BLaER1 treated with 17β-estradiol and CSF1 and Interleukin-3, amounts not matched to agents 10 nM and 100 nM (cell line): ENCODE measurements at regions not wholly inside any gene's neighbourhood (a gene's known extent, or its start where the extent isn't known, plus 50 kb on each side); places are given as distances from the start of the nearest gene placed in this dataset.

Experiments used
- H3K27ac ChIP-seq, 11 experiments: shearing (Covaris generic); formaldehyde crosslinking; 2 replicates each; pipeline ENCODE4 v1.8.1; 2022
- H3K27me3 ChIP-seq, 11 experiments: shearing (Covaris generic); formaldehyde crosslinking; 2 replicates each; pipeline ENCODE4 v1.8.1; 2022
- H3K36me3 ChIP-seq, 11 experiments: shearing (Covaris generic); formaldehyde crosslinking; 2 replicates each; pipeline ENCODE4 v1.8.1; 2022
- H3K4me1 ChIP-seq, 10 experiments: shearing (Covaris generic); formaldehyde crosslinking; 2 replicates each; pipeline ENCODE4 v1.8.1; 2022
- H3K4me2 ChIP-seq, 11 experiments: shearing (Covaris generic); formaldehyde crosslinking; 2 replicates each; pipeline ENCODE4 v1.8.1; 2022
- H3K4me3 ChIP-seq, 10 experiments: shearing (Covaris generic); formaldehyde crosslinking; 2 replicates each; pipeline ENCODE4 v1.8.1; 2022
- H3K9ac ChIP-seq, 11 experiments: shearing (Covaris generic); formaldehyde crosslinking; 2 replicates each; pipeline ENCODE4 v1.8.1; 2022
- H3K9me3 ChIP-seq, 11 experiments: shearing (Covaris generic); formaldehyde crosslinking; replicated peaks in 1 of 11; 2 replicates each; pipeline ENCODE4 v1.8.1; 2022
- H4K20me1 ChIP-seq, 11 experiments: shearing (Covaris generic); formaldehyde crosslinking; 2 replicates each; pipeline ENCODE4 v1.8.1; 2022
- Cebpa-rat ChIP-seq, 11 experiments: shearing (Covaris generic); IDR thresholded peaks; 2 replicates each; pipeline ENCODE4 v1.8.1; 2022

GRCh38 chr10:125266541-125266940 is 106.2 kb upstream of the CTBP2 start:
- Histone ChIP-seq H3K9me3 (peaks cover 0 to 5% (median 0%) of the 10 kb centered on the region in 11 experiments; a peak in 6 of 22 replicates), H3K36me3 (no peaks in the 10 kb centered on the region), H3K27ac (no peak overlapping the region), H3K4me1 (no peaks in the 10 kb centered on the region; a peak in 1 of 20 replicates), H3K9ac (no peak overlapping the region), H3K4me3 (no peak overlapping the region), H4K20me1 (no peaks in the 10 kb centered on the region), H3K27me3 (no peaks in the 10 kb centered on the region), H3K4me2 (no peak overlapping the region)
- TF ChIP-seq Cebpa-rat (IDR thresholded peaks at IDR 0.05): no peak

- H3K27ac ChIP-seq: no peak overlapping the region
- H3K9me3 ChIP-seq: peaks cover 0 to 13% (median 4%) of the 10 kb centered on the region in 11 experiments; a peak in 7 of 22 replicates
- no peak for TF ChIP-seq Cebpa-rat (IDR thresholded peaks at IDR 0.05)
- no peak overlapping the region for H3K4me2 ChIP-seq
- no peaks in the 10 kb centered on the region for H3K36me3 ChIP-seq
- no peaks in the 10 kb centered on the region for H3K4me1 ChIP-seq
- no peak overlapping the region for H3K4me3 ChIP-seq
- no peaks in the 10 kb centered on the region for H3K27me3 ChIP-seq
- no peak overlapping the region for H3K9ac ChIP-seq
- no peaks in the 10 kb centered on the region for H4K20me1 ChIP-seq
Observed at GRCh38 chr10:125265579-125265955, 105.2 kb upstream of the CTBP2 start.

GRCh38 chr10:125264757-125265578 is 104.6 kb upstream of the CTBP2 start:
- H3K27ac ChIP-seq: no peak overlapping the region
- H3K9me3 ChIP-seq: peaks cover 0 to 15% (median 4%) of the 10 kb centered on the region in 11 experiments; a peak in 7 of 22 replicates
- TF ChIP-seq Cebpa-rat (IDR thresholded peaks at IDR 0.05): no peak
- H3K9ac ChIP-seq: no peak overlapping the region
- no peak overlapping the region for H3K4me3 ChIP-seq
- H3K36me3 ChIP-seq: no peaks in the 10 kb centered on the region
- H4K20me1 ChIP-seq: no peaks in the 10 kb centered on the region
- no peaks in the 10 kb centered on the region for H3K4me1 ChIP-seq
- no peaks in the 10 kb centered on the region for H3K27me3 ChIP-seq
- no peak overlapping the region for H3K4me2 ChIP-seq

- H4K20me1 ChIP-seq: no peaks in the 10 kb centered on the region
- H3K4me3 ChIP-seq: no peak overlapping the region
- no peaks in the 10 kb centered on the region for H3K27me3 ChIP-seq
- no peak overlapping the region for H3K9ac ChIP-seq
- H3K9me3 ChIP-seq: peaks cover 0 to 15% (median 4%) of the 10 kb centered on the region in 11 experiments; a peak in 7 of 22 replicates
- no peaks in the 10 kb centered on the region for H3K4me1 ChIP-seq
- H3K36me3 ChIP-seq: no peaks in the 10 kb centered on the region
- no peak overlapping the region for H3K27ac ChIP-seq
- no peak for TF ChIP-seq Cebpa-rat (IDR thresholded peaks at IDR 0.05)
- no peak overlapping the region for H3K4me2 ChIP-seq
Observed at GRCh38 chr10:125264091-125264490, 103.7 kb upstream of the CTBP2 start.

- TF ChIP-seq Cebpa-rat (IDR thresholded peaks at IDR 0.05): no peak
- no peaks in the 10 kb centered on the region for H3K4me1 ChIP-seq
- H3K9me3 ChIP-seq: peaks cover 0 to 15% (median 4%) of the 10 kb centered on the region in 11 experiments; a peak in 7 of 22 replicates
- H4K20me1 ChIP-seq: no peaks in the 10 kb centered on the region
- no peak overlapping the region for H3K9ac ChIP-seq
- no peaks in the 10 kb centered on the region for H3K27me3 ChIP-seq
- H3K36me3 ChIP-seq: no peaks in the 10 kb centered on the region
- H3K4me2 ChIP-seq: no peak overlapping the region
- H3K27ac ChIP-seq: no peak overlapping the region
- no peak overlapping the region for H3K4me3 ChIP-seq
Observed at GRCh38 chr10:125263551-125263950, 103.2 kb upstream of the CTBP2 start.

- peaks cover 0 to 15% (median 4%) of the 10 kb centered on the region in 11 experiments; a peak in 7 of 22 replicates for H3K9me3 ChIP-seq
- no peak overlapping the region for H3K4me3 ChIP-seq
- TF ChIP-seq Cebpa-rat (IDR thresholded peaks at IDR 0.05): no peak
- H4K20me1 ChIP-seq: no peaks in the 10 kb centered on the region
- no peak overlapping the region for H3K4me2 ChIP-seq
- no peaks in the 10 kb centered on the region for H3K4me1 ChIP-seq
- H3K9ac ChIP-seq: no peak overlapping the region
- no peak overlapping the region for H3K27ac ChIP-seq
- no peaks in the 10 kb centered on the region for H3K36me3 ChIP-seq
- H3K27me3 ChIP-seq: no peaks in the 10 kb centered on the region
Observed at GRCh38 chr10:125262920-125263319, 102.6 kb upstream of the CTBP2 start.

GRCh38 chr10:125262409-125262808 is 102.0 kb upstream of the CTBP2 start:
- Histone ChIP-seq H3K9me3 (peaks cover 0 to 15% (median 4%) of the 10 kb centered on the region in 11 experiments; a peak in 7 of 22 replicates), H3K27ac (no peak overlapping the region)

GRCh38 chr10:125261491-125262186 is 101.3 kb upstream of the CTBP2 start:
- no peak overlapping the region for H3K4me2 ChIP-seq
- H3K27me3 ChIP-seq: no peaks in the 10 kb centered on the region
- H3K9me3 ChIP-seq: peaks cover 0 to 15% (median 4%) of the 10 kb centered on the region in 11 experiments; a peak in 7 of 22 replicates
- no peak overlapping the region for H3K9ac ChIP-seq
- H4K20me1 ChIP-seq: no peaks in the 10 kb centered on the region
- H3K4me3 ChIP-seq: no peak overlapping the region
- no peak for TF ChIP-seq Cebpa-rat (IDR thresholded peaks at IDR 0.05)
- no peak overlapping the region for H3K27ac ChIP-seq
- H3K36me3 ChIP-seq: no peaks in the 10 kb centered on the region
- H3K4me1 ChIP-seq: no peaks in the 10 kb centered on the region

More at GRCh38 chr10:125262409-125262808, 102.0 kb upstream of the CTBP2 start:
- no peak for TF ChIP-seq Cebpa-rat (IDR thresholded peaks at IDR 0.05)
- no peaks in the 10 kb centered on the region for H3K36me3 ChIP-seq
- no peak overlapping the region for H3K9ac ChIP-seq
- H4K20me1 ChIP-seq: no peaks in the 10 kb centered on the region
- no peak overlapping the region for H3K4me3 ChIP-seq
- no peak overlapping the region for H3K4me2 ChIP-seq
- H3K4me1 ChIP-seq: no peaks in the 10 kb centered on the region
- H3K27me3 ChIP-seq: no peaks in the 10 kb centered on the region

- H3K4me2 ChIP-seq: no peak overlapping the region
- TF ChIP-seq Cebpa-rat (IDR thresholded peaks at IDR 0.05): no peak
- H3K4me1 ChIP-seq: no peaks in the 10 kb centered on the region
- no peak overlapping the region for H3K27ac ChIP-seq
- peaks cover 0 to 15% (median 4%) of the 10 kb centered on the region in 11 experiments; a peak in 7 of 22 replicates for H3K9me3 ChIP-seq
- H3K9ac ChIP-seq: no peak overlapping the region
- H3K4me3 ChIP-seq: no peak overlapping the region
- H3K27me3 ChIP-seq: no peaks in the 10 kb centered on the region
- H4K20me1 ChIP-seq: no peaks in the 10 kb centered on the region
- H3K36me3 ChIP-seq: no peaks in the 10 kb centered on the region
Observed at GRCh38 chr10:125260260-125260659, 99.9 kb upstream of the CTBP2 start.
